ENCODE measurements at regions not wholly inside any gene's neighbourhood (a gene's known extent, or its start where the extent isn't known, plus 50 kb on each side); places are given as distances from the start of the nearest gene placed in this dataset.

- Mint-ChIP-seq H3K27ac (ENCODE audit: unreplicated experiment) (no peak overlapping the region), H3K27me3 (ENCODE audit: unreplicated experiment) (peaks cover 17% of the 10 kb centered on the region), H3K4me1 (ENCODE audit: low read depth, unreplicated experiment) (no peaks in the 10 kb centered on the region), H3K36me3 (ENCODE audit: insufficient read depth, unreplicated experiment) (no peaks in the 10 kb centered on the region), H3K4me3 (ENCODE audit: low read depth, unreplicated experiment) (no peak overlapping the region), H3K9me3 (ENCODE audit: low read depth, unreplicated experiment) (peaks cover 4% of the 10 kb centered on the region)
- CTCF ChIA-PET = no interaction called here
- no TSS peak for BruUV-seq (replicated peaks)
- no peak for DNase-seq
- TF ChIP-seq, protein P1, sequence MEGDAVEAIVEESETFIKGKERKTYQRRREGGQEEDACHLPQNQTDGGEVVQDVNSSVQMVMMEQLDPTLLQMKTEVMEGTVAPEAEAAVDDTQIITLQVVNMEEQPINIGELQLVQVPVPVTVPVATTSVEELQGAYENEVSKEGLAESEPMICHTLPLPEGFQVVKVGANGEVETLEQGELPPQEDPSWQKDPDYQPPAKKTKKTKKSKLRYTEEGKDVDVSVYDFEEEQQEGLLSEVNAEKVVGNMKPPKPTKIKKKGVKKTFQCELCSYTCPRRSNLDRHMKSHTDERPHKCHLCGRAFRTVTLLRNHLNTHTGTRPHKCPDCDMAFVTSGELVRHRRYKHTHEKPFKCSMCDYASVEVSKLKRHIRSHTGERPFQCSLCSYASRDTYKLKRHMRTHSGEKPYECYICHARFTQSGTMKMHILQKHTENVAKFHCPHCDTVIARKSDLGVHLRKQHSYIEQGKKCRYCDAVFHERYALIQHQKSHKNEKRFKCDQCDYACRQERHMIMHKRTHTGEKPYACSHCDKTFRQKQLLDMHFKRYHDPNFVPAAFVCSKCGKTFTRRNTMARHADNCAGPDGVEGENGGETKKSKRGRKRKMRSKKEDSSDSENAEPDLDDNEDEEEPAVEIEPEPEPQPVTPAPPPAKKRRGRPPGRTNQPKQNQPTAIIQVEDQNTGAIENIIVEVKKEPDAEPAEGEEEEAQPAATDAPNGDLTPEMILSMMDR (IDR thresholded peaks at IDR 0.05; ENCODE audit: unreplicated experiment) = no peak
- intact Hi-C loops (cut with micrococcal nuclease; ENCODE audit: unreplicated experiment) = no loop called here
Observed at GRCh38 chr20:56762401-56762800, 133.3 kb downstream of the TFAP2C start.

DNA sequence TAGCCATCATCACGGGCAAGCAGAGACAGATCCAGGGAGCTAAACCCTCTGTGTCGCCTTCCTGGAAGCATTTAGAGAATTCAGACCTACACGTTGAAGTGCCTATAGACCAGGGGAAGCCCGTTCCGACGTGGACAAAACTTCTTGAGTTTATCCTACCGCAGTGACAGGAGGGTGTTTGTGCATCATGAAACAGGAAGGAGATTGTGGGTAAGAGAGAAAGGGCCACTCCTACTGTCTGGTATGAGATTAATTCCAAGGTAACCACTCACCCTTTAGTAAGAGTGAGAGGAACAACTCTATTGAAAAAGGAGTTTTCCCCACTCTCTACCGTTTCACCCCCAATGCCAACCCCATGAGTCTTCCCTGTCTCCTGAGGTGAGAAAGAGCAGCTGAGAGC is 133.7 kb downstream of the TFAP2C start:
- Mint-ChIP-seq H3K36me3 (ENCODE audit: insufficient read depth, unreplicated experiment) (no peaks in the 10 kb centered on the region), H3K4me1 (ENCODE audit: low read depth, unreplicated experiment) (no peaks in the 10 kb centered on the region), H3K27ac (ENCODE audit: unreplicated experiment) (no peak overlapping the region), H3K4me3 (ENCODE audit: low read depth, unreplicated experiment) (no peak overlapping the region), H3K27me3 (ENCODE audit: unreplicated experiment) (peaks cover 12% of the 10 kb centered on the region), H3K9me3 (ENCODE audit: low read depth, unreplicated experiment) (peaks cover 4% of the 10 kb centered on the region)
- CTCF ChIA-PET = no interaction called here
- intact Hi-C loops (cut with micrococcal nuclease; ENCODE audit: unreplicated experiment) = no loop called here
- BruUV-seq (replicated peaks) = no TSS peak
- no peak for DNase-seq
- TF ChIP-seq, protein P1 (IDR thresholded peaks at IDR 0.05; ENCODE audit: unreplicated experiment) = no peak

- TF ChIP-seq, protein P1 (IDR thresholded peaks at IDR 0.05; ENCODE audit: unreplicated experiment) = no peak
- no peaks in the 10 kb centered on the region for H3K36me3 Mint-ChIP-seq (ENCODE audit: insufficient read depth, unreplicated experiment)
- H3K4me1 Mint-ChIP-seq (ENCODE audit: low read depth, unreplicated experiment) = no peaks in the 10 kb centered on the region
- CTCF ChIA-PET = no interaction called here
- peaks cover 4% of the 10 kb centered on the region for H3K9me3 Mint-ChIP-seq (ENCODE audit: low read depth, unreplicated experiment)
- intact Hi-C loops (cut with micrococcal nuclease; ENCODE audit: unreplicated experiment) = no loop called here
- no peak overlapping the region for H3K4me3 Mint-ChIP-seq (ENCODE audit: low read depth, unreplicated experiment)
- H3K27me3 Mint-ChIP-seq (ENCODE audit: unreplicated experiment) = peaks cover 26% of the 10 kb centered on the region
- BruUV-seq (replicated peaks) = no TSS peak
- DNase-seq = no peak
- no peak overlapping the region for H3K27ac Mint-ChIP-seq (ENCODE audit: unreplicated experiment)
Observed at GRCh38 chr20:56764671-56765070, 135.6 kb downstream of the TFAP2C start.

GRCh38 chr20:56765172-56766073 is 136.3 kb downstream of the TFAP2C start:
- Mint-ChIP-seq H3K27ac (ENCODE audit: unreplicated experiment) (no peak overlapping the region), H3K36me3 (ENCODE audit: insufficient read depth, unreplicated experiment) (no peaks in the 10 kb centered on the region), H3K4me3 (ENCODE audit: low read depth, unreplicated experiment) (no peak overlapping the region), H3K9me3 (ENCODE audit: low read depth, unreplicated experiment) (peaks cover 4% of the 10 kb centered on the region), H3K27me3 (ENCODE audit: unreplicated experiment) (peaks cover 34% of the 10 kb centered on the region), H3K4me1 (ENCODE audit: low read depth, unreplicated experiment) (no peaks in the 10 kb centered on the region)
- intact Hi-C loops (cut with micrococcal nuclease; ENCODE audit: unreplicated experiment) = no loop called here
- no TSS peak for BruUV-seq (replicated peaks)
- TF ChIP-seq, protein P1 (IDR thresholded peaks at IDR 0.05; ENCODE audit: unreplicated experiment) = no peak
- no peak for DNase-seq
- CTCF ChIA-PET = no interaction called here
